HG02678 (cell line): ENCODE measurements at regions not wholly inside any gene's neighbourhood (a gene's known extent, or its start where the extent isn't known, plus 50 kb on each side); places are given as distances from the start of the nearest gene placed in this dataset.

Source experiments
- ATAC-seq: cut with Tn5 transposase; IDR thresholded peaks from one replicate; pipeline ENCODE4 v1.9.1; 2021; ENCODE audit warnings: mild to moderate bottlenecking, moderate library complexity; ENCODE audit not compliant: unreplicated experiment

DNA sequence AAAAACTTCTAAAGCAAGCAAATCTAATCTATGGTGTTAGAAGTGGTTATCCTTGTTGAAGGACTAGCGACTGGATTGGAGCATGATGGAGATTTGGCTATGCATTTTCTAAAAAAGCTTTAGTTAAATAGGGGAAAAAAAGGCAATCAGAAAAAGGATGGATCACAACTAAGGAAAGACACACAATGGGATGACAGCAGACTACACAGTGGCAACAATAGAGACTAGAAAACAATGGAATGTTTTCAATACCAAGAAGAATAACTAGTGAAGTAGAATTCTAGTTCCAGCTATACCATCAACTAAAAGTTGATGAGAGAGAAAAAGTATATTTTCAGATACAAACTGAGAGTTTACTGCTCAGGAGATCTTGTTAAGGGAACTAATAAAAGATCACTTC lies 605.8 kb downstream of the PTPRU start:
- ATAC-seq = no peak

DNA sequence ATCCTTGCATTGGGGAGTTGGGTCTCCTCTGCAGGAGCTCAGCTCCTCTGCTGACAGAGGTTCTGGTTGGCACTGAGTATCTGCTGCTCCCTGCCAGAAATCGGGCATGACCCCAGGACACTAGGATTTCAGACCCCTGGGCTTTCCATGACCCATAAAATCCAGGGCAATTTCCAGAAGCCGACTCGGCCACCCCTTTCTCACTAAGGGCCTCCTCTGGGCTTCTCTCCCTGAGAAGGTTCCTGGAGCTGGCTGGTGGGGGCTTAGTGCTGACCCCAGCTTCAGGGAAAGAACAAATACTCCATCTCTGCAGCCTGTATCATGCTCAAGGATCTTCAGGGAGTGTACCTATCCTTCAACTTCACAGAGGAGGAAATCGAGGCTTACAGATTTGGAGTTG lies 603.4 kb downstream of the PTPRU start:
- ATAC-seq = no peak

- ATAC-seq = no peak
Observed at GRCh38 chr1:29838738-29839320, 602.5 kb downstream of the PTPRU start.

DNA sequence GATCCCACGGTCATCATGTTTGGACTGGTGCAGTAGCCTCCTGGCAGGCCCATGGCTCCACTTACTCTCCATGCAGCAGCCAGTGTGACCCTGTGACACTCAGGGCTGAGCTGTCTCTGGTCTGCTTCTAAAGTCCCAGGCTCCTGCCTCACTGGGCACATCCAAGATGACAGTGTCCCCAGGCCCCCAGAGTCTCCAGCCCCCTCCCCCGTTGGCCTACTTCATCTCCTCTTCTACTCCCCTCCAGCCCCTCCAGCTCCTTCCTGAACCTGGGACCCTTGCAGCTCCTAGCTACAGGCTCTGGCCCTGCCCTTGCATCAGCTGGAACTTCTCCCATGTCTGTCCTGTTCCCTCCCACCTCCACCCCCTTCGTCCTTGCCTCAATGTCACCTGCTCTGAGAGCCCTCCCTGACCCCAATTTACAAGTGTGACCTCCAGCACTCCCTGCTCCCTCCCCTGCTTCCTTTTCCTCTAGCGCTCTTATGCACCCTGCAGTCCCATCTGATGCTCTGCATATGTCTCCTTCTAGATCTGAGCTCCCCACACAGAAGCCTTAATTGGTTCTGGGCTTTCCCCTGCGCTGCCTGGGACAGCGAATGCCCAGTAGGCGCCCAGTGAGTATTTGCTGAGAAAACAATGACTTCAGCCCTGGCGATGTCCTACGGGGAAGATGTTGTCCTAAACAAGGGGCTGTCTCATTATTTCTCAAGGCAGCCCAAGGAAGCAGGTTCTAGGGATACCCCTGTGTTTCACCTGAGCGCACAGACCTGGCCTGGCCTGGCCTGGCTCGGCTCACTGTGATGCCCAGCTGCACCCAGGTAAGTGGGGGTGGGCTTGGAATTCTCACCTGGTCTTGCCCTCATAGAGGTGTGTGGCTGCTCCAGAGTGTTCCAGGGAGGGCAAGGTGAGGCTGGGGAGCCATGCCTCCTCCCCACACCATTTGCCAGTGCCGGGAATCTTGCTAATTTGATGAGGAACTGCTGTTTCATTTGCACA lies 600.6 kb downstream of the PTPRU start:
- ATAC-seq = no peak

GRCh38 chr1:29835874-29836273 lies 599.6 kb downstream of the PTPRU start:
- no peak for ATAC-seq

- no peak for ATAC-seq
Observed at GRCh38 chr1:29835406-29835805, 599.1 kb downstream of the PTPRU start.

DNA sequence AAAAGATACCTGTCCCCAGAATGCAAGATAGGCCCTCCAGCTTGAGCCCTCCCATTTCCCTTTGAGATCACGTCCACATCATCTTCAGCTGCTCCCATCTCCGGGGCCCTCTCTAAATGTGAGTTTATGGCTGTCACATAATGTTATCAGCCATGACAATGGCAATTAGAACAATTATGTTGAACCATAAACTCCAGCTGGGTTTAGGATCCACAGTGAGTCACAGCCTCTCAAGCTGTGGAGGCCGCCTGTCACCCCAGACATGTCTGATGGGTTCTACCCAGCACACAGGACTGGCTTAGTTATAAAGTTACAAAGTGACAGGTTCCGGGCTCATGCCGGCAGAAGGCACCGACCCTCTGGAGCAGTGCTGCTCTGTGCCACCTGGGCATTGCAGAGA lies 597.3 kb downstream of the PTPRU start:
- ATAC-seq = no peak

- ATAC-seq = no peak
Observed at GRCh38 chr1:29832936-29833335, 596.6 kb downstream of the PTPRU start.

GRCh38 chr1:29832471-29832870 lies 596.1 kb downstream of the PTPRU start:
- no peak for ATAC-seq

DNA sequence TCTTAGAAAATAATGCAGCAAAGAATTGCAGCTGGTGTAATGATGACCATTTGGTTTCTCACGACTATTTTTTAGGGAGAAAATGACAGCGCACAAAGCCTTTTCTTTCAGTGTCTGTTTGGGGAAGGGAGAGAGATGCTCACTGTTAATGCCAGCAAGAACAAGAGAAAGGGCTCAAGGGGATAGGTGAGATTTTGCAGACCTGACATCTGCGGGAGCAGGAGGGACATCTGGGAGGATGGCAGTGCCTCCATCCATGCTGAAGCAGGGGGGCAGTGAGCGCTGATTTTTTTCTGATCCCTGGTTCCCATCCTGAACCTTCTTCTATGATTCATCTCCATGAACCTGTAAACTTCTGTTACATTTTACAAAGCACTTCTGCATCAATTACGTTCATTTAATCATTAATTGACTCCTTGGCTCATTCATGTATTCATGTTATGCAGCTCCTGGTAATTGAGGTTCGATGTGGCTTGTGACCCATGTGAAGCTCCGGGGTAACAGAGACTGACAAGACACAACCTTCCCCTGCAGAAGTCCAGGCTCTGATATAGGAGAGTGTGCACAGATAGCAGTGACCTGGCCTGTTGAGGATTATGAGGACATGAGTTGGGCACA lies 595.3 kb downstream of the PTPRU start:
- ATAC-seq = no peak

- ATAC-seq = no peak
Observed at GRCh38 chr1:29830916-29831315, 594.6 kb downstream of the PTPRU start.

DNA sequence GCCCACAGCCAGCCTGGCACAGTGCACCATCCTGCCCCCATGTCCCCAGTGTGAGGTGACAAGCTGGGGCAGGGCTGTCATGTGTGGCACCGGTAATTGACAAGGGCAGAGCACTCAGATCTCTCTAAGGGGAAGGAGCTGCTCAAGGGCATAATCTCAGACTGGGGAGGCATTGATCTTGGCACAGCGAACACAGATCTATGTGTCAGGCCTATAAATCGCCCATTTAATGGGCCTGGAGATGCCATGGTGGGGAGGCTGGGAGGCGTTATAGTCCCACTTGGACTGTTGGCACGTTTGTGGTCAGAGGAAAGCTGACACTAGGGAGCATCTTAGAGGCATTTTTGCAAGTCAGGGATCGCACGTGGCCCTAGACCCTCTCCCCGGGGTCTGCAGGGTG lies 594.1 kb downstream of the PTPRU start:
- no peak for ATAC-seq

- ATAC-seq = no peak
Observed at GRCh38 chr1:29829448-29830344, 593.4 kb downstream of the PTPRU start.

GRCh38 chr1:29828526-29829447 lies 592.5 kb downstream of the PTPRU start:
- no peak for ATAC-seq

DNA sequence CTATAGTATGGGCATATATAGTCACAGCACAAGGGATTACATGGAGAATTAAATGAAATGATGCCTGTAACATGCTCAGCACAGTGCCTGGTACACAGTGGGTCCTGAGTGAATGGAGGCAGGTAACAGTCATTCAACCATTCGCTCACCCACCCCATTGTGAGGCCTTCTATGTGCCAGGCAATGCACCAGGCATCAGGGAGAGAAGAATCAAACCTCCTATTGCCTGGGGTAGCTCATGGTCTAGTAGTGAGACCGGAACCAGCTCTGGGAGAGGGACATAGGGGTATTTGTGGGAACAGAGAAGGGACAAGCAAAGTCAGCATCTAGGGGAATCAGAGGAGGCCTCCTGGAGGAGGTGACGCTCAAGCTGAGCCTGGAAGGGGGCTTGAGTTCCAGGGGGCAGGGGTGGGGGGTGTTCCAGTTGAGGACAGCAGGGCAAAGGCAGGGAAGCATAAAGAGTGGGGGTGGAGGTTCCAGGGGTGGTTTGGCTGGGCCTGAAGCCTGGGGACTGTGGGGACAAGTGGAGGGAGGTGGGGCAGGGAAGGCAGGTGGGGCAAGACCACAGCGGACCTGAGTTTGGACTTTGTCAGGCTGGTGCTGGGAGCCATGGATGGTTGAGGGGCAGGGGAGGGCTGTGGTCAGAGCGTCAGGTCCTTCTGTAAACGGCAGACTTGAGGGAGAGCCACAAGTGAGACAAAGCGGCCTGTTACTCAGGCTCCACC lies 591.6 kb downstream of the PTPRU start:
- ATAC-seq = no peak

- no peak for ATAC-seq
Observed at GRCh38 chr1:29827237-29827750, 591.0 kb downstream of the PTPRU start.

- no peak for ATAC-seq
Observed at GRCh38 chr1:29826646-29827045, 590.3 kb downstream of the PTPRU start.

GRCh38 chr1:29825941-29826415 lies 589.7 kb downstream of the PTPRU start:
- no peak for ATAC-seq
